CD4-positive, alpha-beta T cell treated with Interleukin-17A for 1 hour (primary cell): ENCODE measurements at regions not wholly inside any gene's neighbourhood (a gene's known extent, or its start where the extent isn't known, plus 50 kb on each side); places are given as distances from the start of the nearest gene placed in this dataset.

Experiments used
- DNase-seq: peaks from one replicate; pipeline ENCODE4 v3.0.0-alpha.2; 2020

DNA sequence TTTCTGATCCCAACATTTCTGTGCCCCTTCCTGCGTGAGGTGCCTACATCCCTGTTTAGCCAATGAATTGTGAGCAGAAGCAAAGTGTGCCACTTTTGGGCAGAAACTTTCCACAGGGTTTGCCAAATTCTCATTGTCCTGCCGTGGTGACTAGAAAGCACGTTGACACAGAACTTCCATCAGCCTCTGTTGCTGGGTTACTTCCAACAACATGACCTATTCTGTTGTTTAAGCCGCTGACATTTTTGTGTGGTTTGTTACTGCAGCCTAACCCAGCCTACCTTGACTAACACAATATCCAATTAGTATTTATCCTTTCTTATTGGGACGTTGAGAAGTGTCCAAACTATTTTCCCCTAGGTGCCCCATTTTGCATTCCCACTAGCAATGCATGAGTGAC lies 136.8 kb downstream of the URB2 start:
- no peak for DNase-seq

DNA sequence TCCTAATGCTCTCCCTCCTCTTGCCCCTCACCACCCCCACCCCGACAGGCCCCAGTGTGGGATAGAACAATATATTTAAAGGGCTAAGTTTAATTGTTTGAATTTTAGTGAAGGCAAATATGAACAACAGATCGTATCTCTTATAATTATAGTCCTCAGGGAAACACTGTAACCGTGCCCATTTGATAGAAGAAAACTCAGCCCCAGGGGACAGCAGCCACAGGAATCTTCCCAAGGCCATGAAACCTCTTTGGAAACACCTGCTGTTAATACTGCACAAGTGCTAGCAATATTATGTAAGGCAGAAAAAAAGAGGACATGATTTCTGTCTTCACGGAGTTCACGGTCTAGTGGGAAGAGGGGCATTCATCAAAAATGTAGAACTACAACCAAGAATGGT lies 142.2 kb downstream of the URB2 start:
- no peak for DNase-seq

DNA sequence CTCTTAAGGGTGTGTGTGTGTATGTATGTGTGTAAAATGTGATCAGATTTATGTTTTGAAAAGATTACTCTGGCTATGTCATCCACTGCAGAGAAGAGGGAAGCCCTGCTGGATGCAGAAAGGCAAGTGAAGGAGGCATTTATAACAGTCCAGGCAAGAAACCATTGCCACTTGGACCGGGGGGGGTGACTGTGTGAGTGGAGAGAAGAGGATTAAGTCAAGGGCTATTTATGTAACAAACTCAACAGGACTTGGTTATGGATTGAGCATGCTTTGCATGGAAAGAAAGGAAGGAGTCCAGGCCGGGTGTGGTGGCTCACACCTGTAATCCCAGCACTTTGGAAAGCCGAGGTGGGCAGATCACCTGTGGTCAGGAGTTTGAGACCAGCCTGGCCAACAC lies 143.0 kb downstream of the URB2 start:
- DNase-seq: no peak

DNA sequence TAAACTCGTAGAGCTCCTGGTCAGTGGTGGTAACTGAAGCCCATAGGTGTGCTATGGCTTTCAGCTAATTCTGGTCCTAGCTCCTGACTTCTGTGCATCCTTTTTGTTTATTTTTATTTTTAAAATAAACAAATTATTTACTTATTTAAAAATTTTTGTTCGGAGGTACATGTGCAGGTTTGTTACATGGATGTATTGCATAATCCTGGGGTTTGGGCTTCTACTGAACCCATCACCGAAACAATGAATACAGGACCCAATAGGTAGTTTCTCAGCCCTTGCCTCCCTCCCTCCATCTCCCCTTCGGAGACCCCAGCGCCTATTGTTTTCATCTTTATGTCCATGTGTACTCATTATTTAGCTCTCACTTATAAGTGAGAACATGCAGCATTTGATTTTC lies 143.8 kb downstream of the URB2 start:
- no peak for DNase-seq

DNA sequence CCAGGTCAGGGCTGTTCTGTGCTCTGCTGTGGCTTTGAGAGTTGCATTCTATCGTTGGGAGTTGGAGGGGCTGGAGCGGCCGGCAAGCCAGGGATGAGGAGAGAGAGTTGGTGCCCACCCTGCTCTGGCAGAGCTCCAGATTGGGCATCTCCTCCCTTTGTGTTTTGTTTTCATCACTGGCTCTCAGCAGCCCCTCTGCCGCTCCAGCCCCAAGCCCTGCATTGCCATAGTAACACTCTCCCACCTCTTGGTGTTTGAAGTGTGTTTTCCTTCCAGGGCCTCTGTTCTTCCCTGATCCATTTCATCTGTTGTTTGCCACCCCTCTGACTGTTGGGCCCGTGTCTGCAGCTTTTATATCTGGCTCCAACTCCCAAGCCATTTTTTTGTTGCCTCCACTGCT lies 152.7 kb downstream of the URB2 start:
- DNase-seq: no peak

DNA sequence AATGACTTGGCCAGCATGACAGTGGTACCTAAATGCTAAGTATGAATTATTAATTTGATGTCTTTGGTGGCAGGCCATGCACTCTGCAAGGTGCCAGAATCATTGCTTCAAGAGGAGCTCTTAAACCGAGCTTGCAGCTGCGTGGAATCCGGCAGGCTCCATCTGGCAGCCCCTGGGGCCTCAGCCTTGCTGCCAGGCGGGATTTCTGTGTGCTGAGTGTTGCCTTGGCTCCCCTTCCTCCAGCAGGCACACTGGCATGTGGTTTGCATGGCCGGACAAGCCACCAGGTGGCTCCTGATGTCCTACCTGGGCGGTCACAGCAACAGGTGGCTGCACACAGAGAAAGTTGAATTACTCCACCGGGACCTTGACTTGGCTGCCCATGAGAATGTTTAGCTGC lies 155.4 kb downstream of the URB2 start:
- no peak for DNase-seq

DNA sequence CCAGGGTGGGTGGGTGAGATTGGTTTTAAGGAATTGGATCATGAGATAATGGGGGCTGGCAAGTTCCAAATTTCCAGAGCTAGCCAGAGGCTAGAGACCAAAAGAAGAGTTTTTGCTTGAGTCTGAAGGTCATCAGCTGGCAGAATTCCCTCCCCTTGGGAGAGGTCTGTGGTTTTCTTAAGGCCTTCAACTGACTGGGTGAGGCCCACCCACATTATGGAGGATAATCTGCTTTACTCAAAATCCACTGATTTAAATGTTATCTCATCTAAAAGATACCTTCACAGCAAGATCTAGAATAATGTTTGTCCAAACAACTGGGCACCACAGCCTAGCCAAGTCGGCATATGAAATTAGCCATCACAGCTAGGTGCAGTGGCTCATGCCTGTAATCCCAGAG lies 156.4 kb downstream of the URB2 start:
- no peak for DNase-seq

DNA sequence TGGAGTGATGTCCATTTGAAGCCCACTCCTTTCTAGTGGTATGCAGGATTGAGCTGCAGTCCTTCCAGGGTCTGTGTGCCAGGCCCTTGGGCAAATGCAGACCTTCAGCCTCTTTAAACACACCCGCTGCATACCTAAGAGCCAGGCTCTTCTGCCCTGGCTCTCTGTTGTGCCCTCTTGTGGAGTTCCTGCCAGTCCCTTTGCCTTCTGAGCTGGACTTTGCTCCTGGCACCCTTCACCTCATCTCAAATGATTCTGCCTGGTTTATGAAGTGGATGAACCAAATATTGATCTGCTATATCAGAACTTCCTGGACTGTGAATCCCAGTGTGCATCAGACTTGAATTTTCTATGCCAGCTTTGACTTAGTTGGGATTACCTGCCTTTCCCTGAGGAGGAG lies 158.8 kb downstream of the URB2 start:
- no peak for DNase-seq

DNA sequence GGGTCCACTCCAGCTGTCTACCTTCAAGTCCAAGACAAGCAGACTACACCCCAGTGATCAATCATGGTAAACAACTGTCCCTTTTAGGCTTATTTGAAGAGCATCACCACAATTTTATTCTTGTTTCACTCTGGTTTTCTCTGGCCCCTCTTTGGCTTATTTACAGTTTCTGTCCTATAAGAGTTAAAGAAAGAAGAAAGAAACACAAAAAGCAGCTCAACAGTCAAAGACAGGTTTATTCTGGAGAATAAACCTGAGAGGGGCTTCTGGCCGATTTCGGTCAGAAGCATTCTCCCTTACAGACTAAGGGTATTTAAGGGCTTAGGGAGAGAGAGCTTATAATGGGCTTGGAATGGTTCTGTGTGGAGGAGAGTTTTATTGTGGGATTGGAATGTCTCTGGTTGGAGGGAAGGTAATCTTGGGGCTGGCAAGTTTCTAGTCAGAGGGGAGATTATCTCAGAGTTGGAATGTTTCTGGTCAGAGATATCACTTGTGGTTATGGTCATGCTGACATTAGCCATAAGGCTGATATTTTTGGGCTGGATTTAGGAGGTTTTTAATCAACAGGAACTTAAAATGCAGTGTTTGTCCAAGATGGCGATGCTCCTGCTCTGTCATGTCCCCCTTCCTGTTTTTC lies 161.0 kb downstream of the URB2 start:
- no peak for DNase-seq

DNA sequence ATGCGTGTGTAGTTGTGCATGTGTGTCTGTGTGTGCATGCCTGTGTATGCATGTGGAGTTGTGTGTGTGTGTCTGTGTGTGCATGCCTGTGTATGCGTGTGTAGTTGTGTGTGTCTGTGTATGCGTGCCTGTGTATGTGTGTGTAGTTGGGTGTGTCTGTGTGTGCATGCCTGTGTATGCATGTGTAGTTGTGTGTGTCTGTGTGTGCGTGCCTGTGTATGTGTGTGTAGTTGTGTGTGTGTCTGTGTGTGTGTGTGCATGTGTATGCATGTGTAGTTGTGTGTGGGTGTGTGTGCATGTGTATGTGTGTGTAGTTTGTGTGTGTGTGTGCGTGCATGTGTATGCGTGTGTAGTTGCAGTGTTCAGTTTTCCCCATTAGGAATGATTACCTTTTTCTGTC lies 162.0 kb downstream of the URB2 start:
- DNase-seq: no peak

DNA sequence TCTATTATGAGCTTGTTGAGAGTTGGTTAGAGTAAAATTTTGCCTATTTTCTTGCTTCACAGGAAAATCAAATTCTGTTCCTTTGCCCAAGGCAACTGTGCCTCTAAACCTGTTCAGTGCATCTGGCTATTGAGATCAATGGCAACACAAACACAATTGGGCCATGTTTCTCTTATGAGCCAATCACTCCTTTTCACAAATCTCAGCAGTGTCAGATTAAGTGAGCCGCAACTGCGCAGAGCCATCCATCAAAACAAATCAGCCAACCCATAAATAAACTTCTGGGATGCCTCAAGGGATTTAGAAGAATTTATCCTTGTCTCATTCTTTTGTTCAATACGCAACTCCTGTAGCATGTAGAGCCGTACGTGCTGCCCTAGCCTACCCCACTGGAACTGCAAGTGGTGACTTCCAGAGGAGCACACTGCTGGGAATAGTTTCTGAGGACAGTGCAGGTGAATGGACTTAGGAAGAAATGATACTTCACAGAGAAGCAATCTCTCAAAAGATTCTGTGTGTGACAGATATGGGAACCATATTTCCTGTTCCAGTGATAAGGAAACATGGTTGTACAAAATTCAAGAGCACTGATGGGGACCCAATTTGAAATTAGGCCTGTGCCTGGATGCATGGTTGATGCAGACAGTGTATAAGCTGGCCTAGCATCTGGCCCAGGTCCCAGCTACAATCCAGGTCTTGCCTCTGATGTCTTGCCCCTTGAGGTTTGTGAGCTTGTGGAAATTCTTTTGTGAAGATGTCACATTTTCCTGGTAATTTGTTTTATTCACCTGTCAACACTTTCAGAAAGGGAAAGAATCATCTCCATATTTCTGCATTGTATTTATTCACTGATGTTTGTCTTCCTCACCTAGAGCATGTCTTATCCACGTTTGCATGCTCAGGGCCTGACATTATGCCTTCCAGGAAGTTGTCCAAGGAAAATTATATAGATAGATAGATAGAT lies 166.2 kb downstream of the URB2 start:
- DNase-seq: no peak

DNA sequence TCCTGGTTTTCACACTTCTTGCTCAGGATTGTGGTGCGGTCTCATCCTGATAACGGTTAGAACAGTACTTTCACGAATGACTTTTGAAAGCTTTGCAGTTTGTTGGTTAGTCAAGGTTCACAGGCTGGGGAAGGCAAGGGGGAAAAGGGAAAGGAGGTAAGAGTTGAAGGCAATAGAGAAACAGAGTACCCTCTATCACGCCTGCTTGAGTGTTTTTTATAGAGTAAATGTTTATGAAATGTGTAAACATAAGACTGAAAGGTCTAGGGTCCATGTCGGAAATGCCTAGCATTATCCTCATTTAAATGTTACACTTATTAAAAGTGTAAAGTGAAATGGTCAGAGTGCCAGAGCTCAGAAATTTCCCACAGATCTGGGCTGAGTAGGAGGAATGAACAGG lies 167.4 kb downstream of the URB2 start:
- no peak for DNase-seq

DNA sequence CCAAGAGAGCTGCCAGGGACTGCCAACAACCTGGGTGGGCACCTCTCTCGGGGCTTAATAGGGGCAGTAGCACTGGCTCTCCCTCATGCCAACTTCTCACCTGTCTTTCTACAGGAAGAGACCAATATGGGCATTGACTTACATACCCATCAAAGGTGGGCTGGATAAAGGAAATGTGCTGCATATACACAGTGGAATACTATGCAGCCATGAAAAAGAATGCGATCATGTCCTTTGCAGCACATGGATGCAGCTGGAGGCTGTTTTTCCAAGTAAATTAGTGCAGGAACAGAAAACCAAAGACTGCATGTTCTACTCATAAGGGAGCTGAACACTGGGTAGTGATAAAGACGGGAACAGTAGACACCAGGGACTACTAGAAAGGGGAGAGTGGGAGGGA lies 172.5 kb downstream of the URB2 start:
- no peak for DNase-seq

DNA sequence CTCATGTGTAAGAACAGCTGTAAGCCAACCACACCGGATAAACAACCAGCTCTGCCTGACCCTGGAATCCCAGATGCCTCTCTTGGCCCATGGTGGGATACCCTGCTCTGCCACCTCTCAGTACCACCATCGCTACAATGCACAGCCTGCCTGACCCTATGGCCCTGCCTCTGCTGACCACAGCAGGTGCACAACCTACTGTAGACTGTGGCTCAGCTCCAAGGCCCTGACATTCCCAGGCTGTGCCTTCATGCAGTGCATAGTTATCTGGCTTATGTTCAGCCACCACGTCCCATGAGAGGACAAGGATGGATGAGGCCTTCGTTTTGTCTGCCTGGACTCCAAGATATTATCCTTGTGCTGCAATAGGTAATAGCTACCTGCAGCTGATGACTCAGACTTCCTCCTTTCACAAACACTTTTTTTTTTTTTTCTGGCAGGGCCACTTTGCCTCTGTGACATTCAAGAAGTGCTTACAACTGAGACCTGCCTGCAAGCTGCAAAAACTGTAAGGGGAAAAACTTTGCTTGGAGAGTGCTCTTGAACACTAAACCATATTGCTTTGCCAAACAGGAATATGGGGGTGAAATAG lies 177.7 kb downstream of the URB2 start:
- no peak for DNase-seq

DNA sequence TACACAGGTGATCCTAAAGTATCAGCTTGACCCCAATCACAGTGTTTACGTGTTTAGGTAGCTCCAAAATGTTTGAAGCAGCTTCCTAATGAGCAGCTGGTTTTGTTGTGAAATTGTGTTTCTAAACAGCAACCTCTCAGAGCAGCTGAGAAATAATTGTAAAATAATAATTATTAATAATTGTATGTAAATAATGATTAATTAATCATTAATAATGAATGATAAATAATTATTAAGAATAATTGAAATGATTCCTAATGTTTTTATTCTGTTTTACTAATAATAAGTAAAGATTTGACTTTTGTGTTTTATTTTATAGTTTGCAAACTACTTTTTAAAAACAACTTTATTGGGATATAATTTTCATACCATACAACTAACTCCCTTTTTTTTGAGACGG lies 182.2 kb downstream of the URB2 start:
- no peak for DNase-seq

DNA sequence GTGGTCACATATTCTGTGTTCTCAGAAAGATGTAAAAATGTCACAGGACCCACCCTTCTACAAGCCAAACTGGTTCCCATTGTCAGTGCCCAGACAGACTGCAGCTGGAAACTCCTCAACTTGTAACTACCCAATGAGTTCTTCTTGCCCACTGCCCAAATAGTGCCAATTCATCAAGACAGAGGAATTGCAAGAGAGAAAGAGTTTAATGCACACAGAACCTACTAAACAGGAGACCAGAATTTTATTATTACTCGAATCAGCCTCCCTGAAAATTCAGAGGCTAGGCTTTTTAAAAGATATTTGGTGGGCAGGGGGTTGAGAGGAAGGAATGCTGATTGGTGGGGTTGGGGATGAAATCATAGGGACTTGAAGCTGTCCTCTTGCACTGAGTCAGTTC lies 184.1 kb downstream of the URB2 start:
- DNase-seq: no peak

DNA sequence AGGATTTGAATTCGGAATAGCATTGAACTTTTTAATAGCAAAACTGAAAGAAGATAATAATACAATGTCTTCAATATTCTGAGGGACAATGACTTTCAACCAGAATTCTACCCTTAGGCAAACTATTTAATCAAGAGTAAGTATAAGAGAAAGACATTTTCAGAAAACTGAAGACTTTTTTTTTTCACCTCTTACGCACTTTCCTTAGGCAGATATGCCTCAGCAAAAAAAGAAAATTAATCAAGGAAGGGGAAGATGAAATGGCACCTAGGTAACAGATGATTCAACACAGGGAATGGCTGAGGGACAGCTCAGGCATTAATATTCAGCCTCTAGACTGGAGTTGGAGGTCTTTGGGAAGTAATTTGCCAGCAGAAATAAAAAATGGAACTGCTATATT lies 184.9 kb downstream of the URB2 start:
- no peak for DNase-seq

DNA sequence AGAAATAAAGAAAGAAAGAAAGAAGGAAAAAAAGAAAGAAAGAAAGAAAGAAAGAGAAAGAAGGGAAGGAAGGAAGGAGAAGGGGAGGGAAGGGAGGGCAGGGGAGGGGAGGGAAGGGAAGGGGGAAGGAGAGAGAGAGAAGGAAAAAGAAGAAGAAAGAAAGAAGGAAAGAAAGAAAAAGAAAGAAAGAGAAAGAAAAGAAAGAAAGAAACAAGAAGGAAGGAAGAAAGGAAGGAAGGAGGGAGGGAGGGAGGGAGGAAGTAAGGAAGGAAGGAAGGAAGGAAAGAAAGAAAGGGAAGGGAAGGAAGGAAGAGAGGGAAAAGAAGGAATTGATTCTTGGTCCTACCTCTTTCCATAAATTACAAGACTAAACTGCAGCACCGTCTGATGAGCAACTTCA lies 186.1 kb downstream of the URB2 start:
- no peak for DNase-seq

DNA sequence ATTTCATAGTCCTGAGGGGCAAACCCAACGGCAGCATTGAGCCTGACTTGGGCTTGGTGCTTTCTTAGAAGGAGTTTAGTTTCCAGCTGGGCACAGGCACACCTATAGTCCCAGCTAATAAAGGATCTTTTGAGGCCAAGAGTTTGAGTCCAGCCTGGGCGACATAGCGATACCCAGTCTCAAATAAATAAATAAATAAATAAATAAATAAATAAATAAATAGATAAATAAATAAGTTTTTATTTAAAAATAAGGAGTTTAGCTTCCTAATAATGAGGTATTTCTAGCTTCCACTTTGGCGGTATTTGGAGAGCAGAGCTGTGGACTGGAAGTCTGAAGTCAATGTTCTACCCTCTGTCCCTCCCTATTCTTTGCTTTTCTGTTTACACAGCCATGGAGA lies 186.6 kb downstream of the URB2 start:
- no peak for DNase-seq

DNA sequence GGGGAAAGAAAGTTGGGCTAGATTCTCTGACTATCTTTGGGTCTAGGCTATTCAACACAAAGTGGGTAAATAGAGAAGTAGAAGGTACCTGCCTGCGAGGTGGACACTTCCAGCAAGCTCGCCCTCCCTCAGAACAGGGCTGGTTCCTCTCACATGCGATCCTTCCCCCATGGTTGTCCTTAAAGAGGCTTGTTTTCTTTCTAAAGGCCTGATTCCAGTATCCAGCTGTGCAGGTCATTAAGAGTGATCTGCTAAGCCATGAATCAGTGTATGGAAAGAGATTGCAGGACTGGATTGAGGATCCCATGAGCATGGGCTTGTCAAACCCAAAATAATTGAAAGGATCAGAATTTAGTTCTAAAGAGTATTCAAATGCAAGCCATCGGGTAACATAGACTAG lies 189.0 kb downstream of the URB2 start:
- no peak for DNase-seq

DNA sequence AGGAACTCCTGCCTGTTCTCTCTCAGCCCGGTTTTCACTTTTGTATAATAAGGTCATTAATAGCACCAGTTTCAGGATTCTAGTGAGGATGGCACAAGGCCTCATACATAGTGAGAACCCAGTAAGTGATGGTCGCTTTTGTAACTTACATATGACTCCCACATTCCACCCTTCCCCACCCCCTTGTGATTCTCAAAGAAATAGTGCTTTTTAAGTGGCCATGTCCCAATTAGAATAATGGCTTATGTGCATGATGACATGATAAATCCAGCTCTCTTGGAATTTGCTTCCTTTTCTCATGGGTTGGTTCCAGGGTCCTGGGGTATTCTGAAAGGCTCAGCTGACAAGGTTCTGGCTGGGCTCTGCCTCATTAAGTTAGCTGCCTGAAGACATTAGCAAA lies 189.9 kb downstream of the URB2 start:
- DNase-seq: no peak

DNA sequence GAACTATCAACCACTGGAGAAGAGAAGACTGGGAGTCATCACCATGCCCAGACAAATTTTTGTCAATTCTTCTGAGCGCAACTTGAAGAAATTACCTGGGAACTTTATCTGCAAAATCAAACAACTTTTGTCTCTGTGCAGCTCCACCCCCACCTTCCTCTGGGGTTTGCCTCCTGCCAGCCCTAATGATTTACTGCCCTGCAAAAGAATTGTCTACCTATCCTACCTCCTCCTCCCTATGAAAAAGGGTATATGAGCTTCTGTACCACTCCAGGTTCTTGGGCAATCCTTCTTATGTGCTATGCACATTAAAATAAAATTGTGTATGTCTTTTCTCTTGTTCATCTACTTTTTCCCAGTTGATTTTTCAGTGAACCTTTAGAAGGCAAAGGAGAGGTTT lies 191.9 kb downstream of the URB2 start:
- no peak for DNase-seq

DNA sequence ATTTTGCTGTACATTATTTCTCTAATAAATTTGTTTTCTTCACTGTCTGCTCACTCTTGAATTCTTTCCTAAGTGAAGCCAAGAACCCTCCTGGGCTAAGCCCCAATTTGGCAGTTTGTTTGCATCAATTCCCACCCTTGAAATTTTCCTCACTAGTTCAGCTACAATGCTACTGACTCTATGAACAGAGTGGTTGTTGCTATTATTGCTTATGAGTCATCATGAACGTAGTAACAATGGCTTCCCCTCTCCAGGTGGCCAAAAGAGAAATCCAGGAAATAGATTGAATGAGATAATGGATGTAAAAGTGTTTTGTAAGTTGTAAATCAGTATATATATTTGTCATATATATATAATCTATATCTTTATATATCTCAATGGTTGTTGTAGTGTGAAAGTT lies 193.0 kb downstream of the URB2 start:
- DNase-seq: no peak

DNA sequence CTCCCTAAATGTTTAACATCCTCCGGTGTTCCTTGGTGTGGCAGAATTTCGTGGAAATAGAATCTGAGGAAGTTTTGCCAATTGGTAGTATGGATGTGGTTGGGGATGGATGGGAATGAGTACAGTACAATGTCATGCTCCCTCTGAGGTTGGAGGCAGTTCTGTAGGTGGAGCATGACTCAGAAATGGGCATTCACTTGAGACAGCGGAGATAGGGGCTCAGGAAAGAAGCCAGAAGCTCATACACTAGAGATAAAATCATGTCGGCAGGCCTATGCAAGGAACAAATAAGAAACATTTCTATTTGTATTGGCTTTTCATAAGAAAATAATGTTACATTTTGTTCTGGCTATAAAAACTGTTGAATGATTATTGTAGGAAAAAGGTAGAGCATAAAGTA lies 196.0 kb downstream of the URB2 start:
- no peak for DNase-seq
